ENCODE measurements at regions not wholly inside any gene's neighbourhood (a gene's known extent, or its start where the extent isn't known, plus 50 kb on each side); places are given as distances from the start of the nearest gene placed in this dataset.

DNA sequence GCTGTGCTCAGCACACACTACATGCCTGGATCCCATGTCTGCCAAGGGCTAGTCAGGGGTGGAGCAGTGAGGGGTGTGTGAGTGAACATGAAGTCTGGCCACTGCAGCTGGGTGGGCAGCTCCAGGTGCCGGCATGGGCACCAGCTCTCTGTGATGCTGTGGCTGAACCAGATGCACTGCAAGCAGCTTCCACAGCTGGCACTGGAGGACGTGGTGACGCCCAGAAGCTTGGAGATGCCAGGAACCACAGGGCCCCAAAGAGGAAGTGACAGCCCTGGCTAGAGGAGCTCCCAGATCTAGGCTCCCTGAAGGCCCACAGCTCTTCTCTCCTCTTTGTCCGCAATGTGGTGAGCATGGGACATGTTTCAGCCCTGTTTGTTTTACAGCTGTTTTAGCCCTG, 776.3 kb upstream of the POU3F3 start:
- DNase-seq (ENCODE audit: low read depth) = no peak
- H3K4me3 ChIP-seq (ENCODE audit: low read depth, low read length) = no peak overlapping the region
- TF ChIP-seq, protein P1, sequence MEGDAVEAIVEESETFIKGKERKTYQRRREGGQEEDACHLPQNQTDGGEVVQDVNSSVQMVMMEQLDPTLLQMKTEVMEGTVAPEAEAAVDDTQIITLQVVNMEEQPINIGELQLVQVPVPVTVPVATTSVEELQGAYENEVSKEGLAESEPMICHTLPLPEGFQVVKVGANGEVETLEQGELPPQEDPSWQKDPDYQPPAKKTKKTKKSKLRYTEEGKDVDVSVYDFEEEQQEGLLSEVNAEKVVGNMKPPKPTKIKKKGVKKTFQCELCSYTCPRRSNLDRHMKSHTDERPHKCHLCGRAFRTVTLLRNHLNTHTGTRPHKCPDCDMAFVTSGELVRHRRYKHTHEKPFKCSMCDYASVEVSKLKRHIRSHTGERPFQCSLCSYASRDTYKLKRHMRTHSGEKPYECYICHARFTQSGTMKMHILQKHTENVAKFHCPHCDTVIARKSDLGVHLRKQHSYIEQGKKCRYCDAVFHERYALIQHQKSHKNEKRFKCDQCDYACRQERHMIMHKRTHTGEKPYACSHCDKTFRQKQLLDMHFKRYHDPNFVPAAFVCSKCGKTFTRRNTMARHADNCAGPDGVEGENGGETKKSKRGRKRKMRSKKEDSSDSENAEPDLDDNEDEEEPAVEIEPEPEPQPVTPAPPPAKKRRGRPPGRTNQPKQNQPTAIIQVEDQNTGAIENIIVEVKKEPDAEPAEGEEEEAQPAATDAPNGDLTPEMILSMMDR (conservative IDR thresholded peaks at IDR 0.05; ENCODE audit: low read depth, low read length) = no peak

DNA sequence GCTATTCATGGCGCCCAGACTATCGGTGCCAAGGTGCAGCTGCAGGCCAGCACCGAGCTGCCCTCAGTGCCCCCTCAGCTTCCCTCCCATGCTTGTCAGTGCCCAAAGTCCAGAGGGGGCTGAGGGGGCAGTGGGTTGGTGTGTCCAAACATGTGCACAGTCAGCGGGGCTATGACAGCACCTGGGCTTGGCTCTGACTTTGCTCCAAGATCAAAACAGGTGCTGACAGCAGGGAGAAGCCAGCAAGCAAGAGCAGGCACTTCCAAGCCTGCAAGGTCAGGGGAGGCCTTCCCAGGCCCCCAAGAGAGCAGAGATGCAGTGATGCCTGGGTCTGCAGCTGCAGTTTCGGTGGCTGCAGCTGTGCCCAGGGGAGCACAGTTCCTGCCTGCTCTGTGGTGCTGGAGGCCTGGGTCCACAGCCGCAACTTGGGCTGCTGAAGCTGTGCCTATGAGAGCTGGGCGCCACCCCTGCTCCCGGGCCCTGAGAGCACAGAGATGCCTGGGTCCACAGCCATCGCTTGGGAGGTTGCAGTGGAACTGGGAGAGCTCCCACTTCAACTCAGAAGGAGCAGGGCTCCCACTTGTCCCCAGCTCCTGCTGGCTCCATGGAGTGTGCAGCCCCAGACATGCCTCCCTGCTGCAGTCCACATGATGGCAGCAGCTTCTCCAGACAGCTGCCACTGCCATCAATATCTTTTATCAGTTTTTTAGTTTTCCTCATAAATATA, 775.3 kb upstream of the POU3F3 start:
- no peak overlapping the region for H3K4me3 ChIP-seq (ENCODE audit: low read depth, low read length)
- no peak for DNase-seq (ENCODE audit: low read depth)
- TF ChIP-seq, protein P1 (conservative IDR thresholded peaks at IDR 0.05; ENCODE audit: low read depth, low read length) = no peak

DNA sequence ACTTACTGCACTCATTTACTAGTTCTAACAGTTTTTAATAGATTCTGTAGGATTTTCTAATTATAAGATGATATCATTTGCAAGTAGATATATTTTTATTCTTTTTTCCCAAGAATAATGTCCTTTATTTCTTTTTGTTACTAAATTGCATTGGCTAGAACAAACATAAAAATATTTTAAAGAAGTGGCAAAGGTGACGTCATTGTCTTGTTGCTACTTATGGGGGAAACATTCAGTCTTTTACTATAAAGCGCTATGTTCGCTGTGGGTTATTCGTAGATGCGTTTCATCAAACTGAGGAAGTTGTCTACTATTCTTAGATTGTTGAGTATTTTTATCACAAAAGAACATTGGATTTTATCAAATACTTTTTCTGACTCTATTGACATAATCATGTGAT, 765.2 kb upstream of the POU3F3 start:
- no peak overlapping the region for H3K4me3 ChIP-seq (ENCODE audit: low read depth, low read length)
- TF ChIP-seq, protein P1 (conservative IDR thresholded peaks at IDR 0.05; ENCODE audit: low read depth, low read length) = no peak
- no peak for DNase-seq (ENCODE audit: low read depth)

DNA sequence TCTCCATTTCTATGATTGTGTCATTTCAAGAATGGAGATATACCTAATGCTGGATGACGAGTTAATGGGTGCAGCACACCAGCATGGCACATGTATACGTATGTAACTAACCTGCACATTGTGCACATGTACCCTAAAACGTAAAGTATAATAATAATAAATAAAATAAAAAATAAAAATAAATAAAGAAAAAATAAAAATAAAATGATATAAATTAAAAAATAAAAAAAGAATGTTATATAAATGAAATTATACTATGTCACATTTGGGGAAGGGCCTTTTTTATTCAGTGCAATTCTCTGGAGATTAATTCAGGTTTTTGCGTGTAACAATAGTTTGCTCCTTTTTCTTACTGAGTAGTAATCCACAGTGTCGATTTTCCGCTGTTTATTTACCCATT, 763.5 kb upstream of the POU3F3 start:
- TF ChIP-seq, protein P1 (conservative IDR thresholded peaks at IDR 0.05; ENCODE audit: low read depth, low read length) = no peak
- no peak overlapping the region for H3K4me3 ChIP-seq (ENCODE audit: low read depth, low read length)
- DNase-seq (ENCODE audit: low read depth) = no peak

DNA sequence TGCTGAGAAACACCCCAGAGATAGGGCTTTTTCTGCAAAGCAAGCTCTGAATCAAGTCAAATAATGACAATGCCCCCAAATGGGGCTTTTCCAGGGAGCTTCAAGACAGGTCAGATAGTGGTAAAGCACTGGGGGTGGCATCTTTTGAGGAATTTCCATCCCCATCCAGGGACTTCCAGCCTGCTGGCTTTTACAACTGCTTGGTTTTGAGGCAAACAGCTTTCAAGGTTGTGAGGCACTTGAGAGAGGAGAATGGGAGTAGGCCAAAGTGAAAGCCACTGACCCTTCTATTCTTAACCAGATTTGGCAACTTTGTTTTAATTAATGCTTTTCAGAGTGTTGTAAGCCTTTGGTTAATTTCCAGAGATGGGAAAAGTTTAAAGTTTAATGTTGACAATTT, 762.0 kb upstream of the POU3F3 start:
- DNase-seq (ENCODE audit: low read depth) = no peak
- TF ChIP-seq, protein P1 (conservative IDR thresholded peaks at IDR 0.05; ENCODE audit: low read depth, low read length) = no peak

DNA sequence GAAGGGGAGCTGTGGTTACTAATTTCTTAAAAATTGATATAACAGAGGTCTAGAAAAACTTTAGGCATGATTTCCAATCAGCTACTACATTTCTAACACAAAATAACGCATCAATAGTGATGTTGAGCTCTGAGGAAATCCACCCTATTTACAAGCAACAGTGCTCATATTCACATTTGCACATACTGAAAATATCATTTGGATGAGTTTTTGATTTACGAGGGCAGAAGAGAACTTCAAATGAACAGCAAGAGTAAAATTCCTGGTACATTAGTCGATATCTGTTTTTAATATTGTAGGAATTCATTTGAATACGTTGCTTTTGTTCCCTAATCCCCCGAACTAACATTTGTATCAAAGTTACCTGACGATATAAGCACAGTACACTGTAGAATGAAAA, 761.0 kb upstream of the POU3F3 start:
- DNase-seq (ENCODE audit: low read depth) = no peak
- H3K4me3 ChIP-seq (ENCODE audit: low read depth, low read length) = no peak overlapping the region
- TF ChIP-seq, protein P1 (conservative IDR thresholded peaks at IDR 0.05; ENCODE audit: low read depth, low read length) = no peak

More for the DNA sequence above, 762.0 kb upstream of the POU3F3 start:
- H3K4me3 ChIP-seq (ENCODE audit: low read depth, low read length) = no peak overlapping the region

DNA sequence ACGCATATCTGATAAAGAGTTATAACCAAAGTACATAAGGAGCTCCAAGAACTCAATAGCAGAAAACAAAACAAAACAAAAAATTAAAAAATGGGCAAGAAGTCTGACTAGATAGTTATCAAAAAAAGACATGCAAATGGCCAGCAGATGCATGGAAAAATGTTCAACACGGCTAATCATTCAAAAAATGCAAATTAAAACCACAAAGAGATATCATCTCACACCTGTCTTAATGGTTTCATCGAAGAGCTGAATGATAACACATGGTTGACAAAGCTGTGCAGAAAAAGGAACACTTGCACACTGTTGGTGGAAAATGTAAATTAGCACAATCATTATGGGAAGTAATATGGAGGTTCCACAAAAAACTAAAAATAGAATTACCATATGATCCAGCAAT, 751.3 kb upstream of the POU3F3 start:
- no peak overlapping the region for H3K4me3 ChIP-seq (ENCODE audit: low read depth, low read length)
- TF ChIP-seq, protein P1 (conservative IDR thresholded peaks at IDR 0.05; ENCODE audit: low read depth, low read length) = no peak
- no peak for DNase-seq (ENCODE audit: low read depth)

All from choroid plexus epithelial cell (primary cell).